Fibroblast of pulmonary artery (primary cell): ENCODE measurements at regions not wholly inside any gene's neighbourhood (a gene's known extent, or its start where the extent isn't known, plus 50 kb on each side); places are given as distances from the start of the nearest gene placed in this dataset.

Experiments
- DNase-seq: peaks from one replicate; pipeline ENCODE4 v3.0.0-alpha.2; 2010; ENCODE audit warnings: low read depth
- H3K4me3 ChIP-seq: replicated peaks from 2 replicates; pipeline ENCODE4 v1.5.1; 2011; ENCODE audit warnings: low read depth, mild to moderate bottlenecking, control low read depth, low read length, moderate library complexity
- TF ChIP-seq, protein P1 (sequence below): IDR thresholded peaks from 2 replicates; pipeline ENCODE4 v1.5.1; 2011; ENCODE audit warnings: mild to moderate bottlenecking, control low read depth, low read length, inconsistent platforms; ENCODE audit errors: missing control alignments

DNA sequence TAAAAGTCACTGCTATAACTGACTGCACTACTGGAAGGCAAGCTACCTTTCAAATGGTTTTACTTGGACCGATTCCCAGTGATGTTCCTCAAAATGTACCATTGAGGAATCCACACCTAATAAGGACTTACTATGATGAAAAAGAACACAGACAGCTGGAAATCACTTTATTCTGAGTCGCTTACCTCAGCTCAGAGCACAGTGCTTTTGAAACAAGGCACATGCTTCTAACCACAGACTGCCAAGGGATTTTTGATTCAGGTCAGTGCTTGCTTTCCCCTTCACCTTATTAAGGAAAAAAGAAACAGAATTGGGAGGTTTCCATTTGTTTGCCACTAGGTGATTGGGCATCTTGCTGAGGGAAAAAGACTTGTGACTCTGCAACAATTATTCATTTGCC is 707.5 kb upstream of the FSHR start:
- TF ChIP-seq, protein P1, sequence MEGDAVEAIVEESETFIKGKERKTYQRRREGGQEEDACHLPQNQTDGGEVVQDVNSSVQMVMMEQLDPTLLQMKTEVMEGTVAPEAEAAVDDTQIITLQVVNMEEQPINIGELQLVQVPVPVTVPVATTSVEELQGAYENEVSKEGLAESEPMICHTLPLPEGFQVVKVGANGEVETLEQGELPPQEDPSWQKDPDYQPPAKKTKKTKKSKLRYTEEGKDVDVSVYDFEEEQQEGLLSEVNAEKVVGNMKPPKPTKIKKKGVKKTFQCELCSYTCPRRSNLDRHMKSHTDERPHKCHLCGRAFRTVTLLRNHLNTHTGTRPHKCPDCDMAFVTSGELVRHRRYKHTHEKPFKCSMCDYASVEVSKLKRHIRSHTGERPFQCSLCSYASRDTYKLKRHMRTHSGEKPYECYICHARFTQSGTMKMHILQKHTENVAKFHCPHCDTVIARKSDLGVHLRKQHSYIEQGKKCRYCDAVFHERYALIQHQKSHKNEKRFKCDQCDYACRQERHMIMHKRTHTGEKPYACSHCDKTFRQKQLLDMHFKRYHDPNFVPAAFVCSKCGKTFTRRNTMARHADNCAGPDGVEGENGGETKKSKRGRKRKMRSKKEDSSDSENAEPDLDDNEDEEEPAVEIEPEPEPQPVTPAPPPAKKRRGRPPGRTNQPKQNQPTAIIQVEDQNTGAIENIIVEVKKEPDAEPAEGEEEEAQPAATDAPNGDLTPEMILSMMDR = no peak
- DNase-seq = no peak
- no peak overlapping the region for H3K4me3 ChIP-seq

DNA sequence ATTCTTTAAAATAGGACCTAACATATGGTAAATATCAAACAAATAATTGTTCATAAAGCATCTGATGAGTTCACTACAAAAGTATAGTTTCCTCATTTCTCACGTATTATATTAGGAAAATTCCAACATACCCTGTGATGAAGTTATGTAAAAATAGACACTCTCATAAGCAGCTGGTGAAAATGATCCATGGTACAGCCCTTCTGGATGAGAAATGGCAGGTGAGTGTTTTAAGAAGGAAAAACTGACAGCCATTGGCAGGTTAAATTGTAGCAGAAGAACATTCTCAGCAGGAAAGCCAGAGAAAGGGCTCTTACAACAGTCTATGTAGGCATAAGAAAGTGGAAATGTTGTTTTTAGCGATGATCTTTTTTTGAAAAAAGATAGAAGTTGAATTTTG is 706.5 kb upstream of the FSHR start:
- no peak overlapping the region for H3K4me3 ChIP-seq
- DNase-seq = no peak
- TF ChIP-seq, protein P1 = no peak

DNA sequence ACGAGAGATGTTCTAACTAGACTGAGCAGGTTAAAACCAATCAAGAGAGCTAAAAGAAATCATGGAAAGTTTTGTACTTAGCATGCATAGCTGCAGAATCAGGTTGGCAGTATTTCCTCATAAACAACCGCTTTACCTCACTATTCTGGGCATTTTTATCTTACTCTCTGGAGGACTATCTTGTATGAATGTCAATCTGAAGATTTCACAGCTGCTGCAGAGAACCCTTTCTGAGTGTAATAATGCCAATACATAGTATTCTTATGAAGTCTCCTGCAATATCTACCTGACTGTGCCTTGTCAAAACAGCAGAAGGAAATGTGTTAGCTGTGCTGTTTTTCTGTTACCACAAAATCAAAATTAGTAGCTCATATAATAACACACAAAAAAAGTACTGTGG is 705.9 kb upstream of the FSHR start:
- no peak overlapping the region for H3K4me3 ChIP-seq
- no peak for DNase-seq
- TF ChIP-seq, protein P1 = no peak

DNA sequence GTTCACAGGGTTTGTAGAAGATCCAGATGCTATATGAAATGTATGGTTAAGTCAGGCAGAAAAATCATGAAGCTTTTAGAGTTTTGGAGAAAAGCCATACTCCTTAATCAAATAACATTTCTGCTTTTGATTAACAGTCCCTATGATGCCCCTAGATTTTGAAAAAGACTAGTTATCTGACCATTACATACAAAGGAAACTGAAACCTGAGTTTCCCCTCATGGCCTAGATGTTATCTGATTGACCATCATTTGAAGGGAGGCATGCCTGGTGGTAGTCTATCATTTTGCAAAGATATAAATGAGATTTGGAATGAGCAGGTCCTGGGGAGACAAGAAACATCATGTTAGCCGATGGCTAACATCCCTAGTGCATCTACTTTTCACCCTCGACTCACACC is 704.3 kb upstream of the FSHR start:
- DNase-seq = no peak
- H3K4me3 ChIP-seq = no peak overlapping the region
- TF ChIP-seq, protein P1 = no peak

DNA sequence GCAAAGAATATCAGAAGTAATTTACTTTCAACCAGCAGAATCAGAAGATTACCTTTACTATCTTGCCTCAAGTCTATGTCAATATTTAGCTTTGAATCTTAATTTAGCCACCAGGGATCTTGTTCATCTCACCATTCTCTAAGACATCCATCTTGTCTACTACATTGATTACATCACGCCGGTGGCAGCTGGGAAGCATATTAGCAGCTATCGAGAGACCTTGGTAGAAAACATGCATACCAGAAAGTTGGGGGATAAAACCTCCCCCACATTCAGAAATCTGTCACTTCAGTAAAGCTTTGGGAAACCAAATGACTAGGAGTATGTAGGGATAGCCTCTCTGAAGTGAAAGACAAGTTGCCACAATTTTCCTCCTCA is 703.8 kb upstream of the FSHR start:
- TF ChIP-seq, protein P1 = no peak
- H3K4me3 ChIP-seq = no peak overlapping the region
- no peak for DNase-seq

DNA sequence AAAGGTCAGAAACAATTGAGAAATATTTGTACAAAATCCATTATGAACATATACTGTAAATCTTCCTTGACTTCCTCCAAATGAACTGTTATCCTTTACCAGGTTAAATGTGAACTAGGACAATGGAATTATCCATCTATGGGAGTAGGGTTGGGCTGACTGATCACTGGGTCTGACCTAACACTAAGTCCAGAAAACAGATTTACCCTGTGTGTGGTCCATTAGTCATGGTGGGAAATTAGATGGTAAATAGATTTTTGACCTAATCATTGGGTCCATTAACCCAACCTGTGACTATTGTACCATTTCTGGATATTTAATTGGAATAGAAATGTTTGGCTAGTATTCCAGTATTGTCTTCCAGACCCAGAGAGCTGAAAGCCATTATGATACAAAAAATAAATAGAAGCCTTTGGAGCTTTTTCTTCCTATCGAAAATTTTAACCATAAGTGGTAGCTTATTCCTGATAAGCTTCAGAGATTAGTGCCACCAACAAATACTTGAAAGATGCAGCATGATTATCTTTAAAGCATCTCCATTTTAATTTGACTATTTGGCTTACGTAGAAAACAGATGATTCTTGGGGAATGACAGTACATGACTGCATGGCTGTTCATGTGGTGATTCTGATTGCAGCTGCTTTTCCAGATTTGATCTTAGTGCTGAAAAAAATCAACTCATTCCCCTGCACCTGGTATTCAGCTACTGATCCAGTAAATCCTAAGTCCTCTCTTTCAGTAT is 703.2 kb upstream of the FSHR start:
- DNase-seq = no peak
- no peak overlapping the region for H3K4me3 ChIP-seq
- TF ChIP-seq, protein P1 = no peak

DNA sequence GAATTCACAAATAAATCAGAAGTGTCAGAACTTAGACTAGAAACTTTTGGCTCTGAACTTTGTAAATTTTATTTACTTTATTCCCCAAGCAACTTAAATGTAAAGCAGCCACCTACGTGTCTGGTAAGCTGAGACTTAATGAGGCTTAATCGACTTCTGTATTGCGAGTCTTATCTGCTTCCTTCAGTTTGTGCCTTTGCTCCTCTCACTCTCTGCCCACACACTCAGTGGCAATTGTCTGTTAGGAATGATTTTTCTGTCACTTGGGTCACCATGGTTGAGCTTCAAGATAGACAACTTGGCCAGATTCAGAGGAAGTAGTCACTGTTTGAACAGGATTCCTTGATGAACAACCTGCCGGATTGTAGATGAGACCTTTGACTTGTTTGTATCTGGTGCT is 691.4 kb upstream of the FSHR start:
- no peak overlapping the region for H3K4me3 ChIP-seq
- no peak for DNase-seq
- TF ChIP-seq, protein P1 = no peak
